NCI-H2081 (cell line): ENCODE measurements at regions not wholly inside any gene's neighbourhood (a gene's known extent, or its start where the extent isn't known, plus 50 kb on each side); places are given as distances from the start of the nearest gene placed in this dataset.

ENCODE experiments used
- DNase-seq, 2 experiments: peaks; one replicate each; lab custom pipeline; 2025; lab: John Stamatoyannopoulos, UW

GRCh38 chr4:55175779-55176231 lies 50.4 kb upstream of the KDR start:
- DNase-seq, result no peak

GRCh38 chr4:55176497-55176896 lies 51.1 kb upstream of the KDR start:
- no peak for DNase-seq

- DNase-seq, result no peak
These were observed 52.1 kb upstream of the KDR start for GRCh38 chr4:55177461-55177860.

DNA sequence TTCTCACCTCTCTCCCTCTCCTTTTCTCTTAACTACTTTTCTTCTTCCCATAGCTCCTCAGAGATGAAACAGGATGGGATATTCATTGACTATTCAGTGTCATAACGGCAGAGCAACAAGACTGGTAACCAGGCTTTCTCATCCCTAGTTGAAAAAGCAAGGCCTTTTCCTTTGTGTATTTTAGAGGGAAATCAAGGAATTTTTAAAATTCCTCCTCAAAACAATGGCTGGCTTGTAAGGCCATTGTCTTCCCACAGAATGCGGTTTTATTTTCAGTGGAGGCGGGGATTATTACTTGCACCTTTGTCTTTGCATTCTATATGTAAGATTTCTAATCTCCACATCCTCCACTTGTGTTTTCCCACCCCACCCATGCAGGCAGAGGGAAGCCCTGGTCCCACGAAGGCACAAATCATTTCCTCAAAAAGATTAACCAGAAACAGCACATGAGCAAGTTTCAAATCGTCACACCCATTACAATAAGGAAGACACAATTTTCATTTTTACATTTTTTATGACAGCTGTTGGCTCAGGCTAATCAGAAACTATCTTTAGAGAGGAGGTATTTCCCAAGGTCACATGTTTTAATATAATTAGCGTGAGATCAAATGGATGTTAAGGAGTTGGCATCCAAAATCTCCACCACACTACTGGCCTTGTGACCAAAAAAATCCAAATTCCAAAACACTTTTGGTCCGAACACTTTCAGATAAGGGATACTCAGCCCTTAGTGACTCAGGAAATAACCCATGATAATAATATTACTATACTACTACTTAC lies 53.0 kb upstream of the KDR start:
- DNase-seq, result no peak

DNA sequence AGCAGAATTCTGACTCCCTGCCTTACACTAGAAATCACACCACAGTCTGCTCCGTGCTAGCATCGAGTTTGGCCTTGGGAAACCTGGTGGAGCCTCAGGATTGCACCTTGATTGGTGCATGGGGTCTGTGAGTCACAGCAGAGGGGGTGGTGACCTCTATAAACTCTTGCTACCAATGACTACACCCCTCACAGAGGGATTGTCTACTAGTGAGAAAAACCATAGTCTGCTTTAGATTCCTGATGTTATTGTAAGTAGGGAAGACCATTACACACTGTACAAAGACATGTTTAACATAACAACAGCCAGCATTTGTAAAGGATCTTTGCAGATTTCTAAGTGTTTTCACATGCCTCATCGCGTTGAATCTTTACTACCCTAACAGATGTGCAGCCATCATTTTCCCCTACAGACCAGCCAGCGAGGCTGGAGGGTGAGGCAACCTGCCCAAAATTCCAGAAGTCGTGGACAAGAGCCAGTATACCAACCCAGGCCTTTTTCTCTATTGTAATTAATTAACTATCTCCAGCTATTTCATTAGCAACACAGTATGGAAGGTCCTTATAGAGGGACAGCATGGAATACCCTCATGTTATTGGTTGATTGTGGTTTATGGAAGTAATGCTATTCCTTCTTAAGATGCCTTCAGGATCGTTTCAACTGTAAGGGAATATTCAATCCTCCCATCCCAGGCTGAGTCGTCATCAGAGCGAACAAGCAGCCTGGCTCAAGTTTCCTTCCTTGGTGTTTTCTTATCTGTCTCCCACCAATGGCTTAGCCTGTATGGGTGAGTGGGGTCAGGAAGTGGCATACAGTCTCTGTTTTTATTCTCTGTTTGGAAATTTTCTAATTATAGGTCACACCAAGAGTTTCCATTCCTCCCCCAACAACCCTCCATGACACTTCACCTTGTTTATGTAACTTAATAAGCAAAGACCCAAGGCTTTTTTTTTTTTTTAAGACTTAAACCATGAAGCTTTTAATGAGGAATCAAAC lies 55.9 kb upstream of the KDR start:
- DNase-seq, result no peak

DNA sequence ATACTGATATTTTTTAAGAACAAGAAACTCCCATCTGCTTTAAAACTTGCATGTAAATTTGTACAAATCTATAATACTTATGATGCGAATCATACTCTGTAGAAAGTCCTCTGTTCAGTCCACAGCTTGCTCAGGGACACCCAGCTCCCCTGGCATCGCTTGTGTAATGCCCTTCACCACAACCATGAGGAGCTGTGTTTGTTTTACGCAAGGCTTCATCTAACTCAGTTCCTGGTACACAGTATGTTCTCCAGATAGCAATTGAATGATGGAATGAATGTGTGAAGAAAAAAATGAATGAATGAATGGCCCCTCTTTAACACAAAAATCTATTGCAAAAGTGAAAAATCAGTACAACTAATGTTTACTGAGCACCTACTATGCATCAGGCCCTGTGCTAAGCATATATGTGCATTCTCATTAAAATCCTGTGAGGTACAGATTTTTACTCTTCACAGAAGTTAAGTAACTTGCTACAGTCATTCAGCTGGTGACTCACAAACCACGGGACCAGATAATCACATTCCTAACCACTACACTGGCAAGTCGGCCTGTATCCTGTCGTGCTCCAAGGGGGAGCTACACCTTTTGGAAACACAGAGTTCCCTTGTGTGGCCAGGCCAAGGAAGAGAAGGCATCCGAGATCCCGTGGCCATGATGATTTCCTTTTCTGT lies 58.7 kb upstream of the KDR start:
- no peak for DNase-seq

DNA sequence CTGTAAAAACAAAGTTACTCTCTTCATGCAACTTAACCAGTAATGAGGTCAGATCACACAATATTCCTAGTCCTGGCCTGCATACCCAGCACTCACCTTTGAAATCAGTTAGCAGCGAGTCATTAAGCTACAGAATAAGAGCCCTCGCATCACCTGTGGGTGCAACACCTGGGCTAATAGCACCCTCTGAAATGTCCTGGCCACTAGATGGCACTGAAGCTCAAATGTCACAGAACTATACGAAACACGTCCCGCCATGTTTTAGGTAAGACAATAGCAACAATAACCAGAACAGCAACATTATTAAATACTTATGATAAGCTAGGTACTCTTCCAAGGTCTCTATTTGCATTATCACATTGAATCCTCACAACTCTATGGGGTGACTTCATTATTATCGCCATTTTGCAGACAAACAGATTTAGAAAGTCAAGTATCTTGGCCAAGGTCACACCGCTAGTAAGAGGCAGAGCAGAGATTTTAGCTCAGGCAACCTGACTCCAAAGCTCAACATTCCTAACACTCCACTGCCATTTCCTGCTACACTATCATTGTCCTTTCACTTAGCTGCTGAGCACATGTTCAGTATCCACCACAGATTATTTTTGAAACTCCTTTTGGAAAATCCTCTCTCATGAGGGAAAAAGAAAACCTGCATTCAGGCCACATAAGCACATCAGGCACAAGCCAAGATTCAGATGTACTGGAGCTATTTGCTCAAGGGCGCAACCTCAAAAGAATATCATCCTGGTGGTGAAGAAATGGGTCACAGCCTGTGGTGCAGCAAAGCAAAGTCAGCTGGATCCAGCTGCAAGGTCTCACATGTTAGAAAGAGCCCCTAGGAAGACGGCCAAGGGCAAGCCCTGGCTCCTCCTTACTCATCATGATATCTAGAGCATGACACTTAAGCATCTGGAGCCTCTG lies 59.5 kb upstream of the KDR start:
- DNase-seq, result peak; percentile 18 to 51

DNA sequence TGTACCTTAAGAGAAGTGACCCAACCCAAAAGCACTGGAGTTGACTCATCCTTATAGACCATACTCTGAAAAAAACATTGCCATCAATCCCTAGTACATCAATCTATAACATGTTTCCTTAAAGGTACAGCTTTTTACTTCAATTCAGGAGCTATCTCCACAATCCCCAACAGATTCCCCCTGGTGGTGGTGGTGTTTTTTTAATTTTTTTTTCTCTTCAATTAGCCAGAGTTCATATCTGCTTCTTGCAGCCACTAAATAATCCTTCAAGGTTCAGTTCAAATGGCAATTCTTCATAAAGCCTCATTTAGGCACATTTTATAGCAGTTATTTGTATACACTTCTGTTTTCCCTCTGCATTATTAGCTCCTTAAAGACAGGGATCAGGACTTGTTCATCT lies 60.7 kb upstream of the KDR start:
- DNase-seq, result no peak

DNA sequence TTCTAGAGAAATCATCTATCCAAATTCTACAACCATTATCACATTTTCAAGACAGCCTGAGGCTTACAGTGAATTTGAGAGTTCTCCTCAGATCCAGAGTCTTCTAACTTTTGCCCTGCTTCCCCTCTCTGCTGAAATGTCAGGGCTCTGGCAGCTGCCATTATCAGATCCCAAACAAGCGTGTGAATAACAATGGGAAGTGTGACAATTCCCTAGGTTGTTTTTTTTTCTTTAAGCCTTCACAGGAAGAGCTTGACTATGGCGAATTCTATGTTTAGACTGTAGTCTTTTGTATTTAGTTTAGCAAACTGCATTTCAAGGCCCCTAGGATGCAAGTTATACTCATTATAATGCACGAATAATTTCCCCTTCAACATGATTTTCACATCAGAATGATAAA lies 61.3 kb upstream of the KDR start:
- DNase-seq, result no peak

DNA sequence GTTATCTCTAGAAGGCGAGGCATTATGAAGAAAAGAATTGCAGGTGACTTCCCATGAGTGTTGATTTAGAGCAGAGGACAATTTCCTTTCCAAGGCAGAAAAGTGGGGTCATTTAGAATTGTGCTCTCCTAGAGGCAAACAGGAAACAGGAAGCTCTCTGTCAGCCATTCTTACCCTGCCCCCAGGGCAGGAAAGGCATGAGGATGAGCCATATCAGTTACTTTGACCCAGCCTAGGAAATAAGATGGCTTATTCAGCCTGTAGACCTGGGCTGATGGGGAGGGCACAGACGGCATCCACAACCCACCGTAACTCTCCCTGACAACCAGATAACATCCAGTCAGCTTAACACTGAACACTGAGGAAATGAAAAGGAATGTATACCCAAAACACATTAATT lies 88.8 kb upstream of the KDR start:
- DNase-seq, result peak in 1 of 2 experiments; percentile 29

- no peak for DNase-seq
These were observed 89.7 kb upstream of the KDR start for GRCh38 chr4:55215087-55215486.

GRCh38 chr4:55216863-55217635 lies 91.7 kb upstream of the KDR start:
- peak in 1 of 2 experiments; percentile 5 for DNase-seq

- DNase-seq, result no peak
These were observed 92.6 kb upstream of the KDR start for GRCh38 chr4:55218041-55218440.

GRCh38 chr4:55237839-55238238 lies 108.2 kb upstream of the SRD5A3 start:
- DNase-seq, result no peak

GRCh38 chr4:55238407-55238806 lies 107.6 kb upstream of the SRD5A3 start:
- no peak for DNase-seq

DNA sequence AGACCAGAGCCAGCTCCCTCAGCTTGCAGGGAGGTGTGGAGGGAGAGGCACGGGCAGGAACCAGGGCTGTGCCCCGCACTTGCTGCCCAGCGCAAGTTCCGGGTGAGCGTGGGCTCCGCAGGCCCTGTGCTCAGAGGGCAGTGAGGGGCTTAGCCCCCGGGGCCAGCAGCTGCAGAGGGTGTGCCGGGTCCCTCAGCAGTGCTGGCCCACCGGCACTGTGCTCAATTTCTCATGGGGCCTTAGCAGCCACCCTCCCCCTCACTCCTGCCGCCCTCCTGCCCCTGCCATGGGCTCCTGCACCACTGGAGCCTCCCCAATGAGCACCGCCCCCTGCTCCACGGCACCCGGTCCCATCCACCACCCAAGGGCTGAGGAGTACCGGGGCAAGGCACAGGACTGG lies 104.6 kb upstream of the SRD5A3 start:
- no peak for DNase-seq

- no peak for DNase-seq
These were observed 103.5 kb upstream of the SRD5A3 start for GRCh38 chr4:55242506-55242905.

GRCh38 chr4:55247521-55247920 lies 98.5 kb upstream of the SRD5A3 start:
- no peak for DNase-seq

- DNase-seq, result no peak
These were observed 97.3 kb upstream of the SRD5A3 start for GRCh38 chr4:55248756-55249155.

DNA sequence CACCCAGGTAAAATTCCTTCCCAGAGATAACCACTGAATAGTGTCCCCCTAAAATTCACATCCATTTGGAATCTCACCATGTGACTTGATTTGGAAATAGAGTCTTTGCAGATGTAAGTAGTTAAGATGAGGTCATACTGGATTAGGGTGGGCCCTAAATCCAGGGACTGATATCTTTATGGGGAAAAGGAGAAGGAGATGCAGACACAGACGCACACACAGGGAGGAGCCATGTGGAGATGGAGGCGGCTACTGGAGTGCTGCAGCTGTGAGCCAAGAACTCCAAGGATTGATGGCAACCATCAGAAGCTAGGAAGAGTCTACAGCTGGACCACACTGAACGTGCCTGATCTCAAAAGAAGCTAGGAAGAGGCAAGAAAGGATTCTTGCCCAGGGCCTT lies 96.6 kb upstream of the SRD5A3 start:
- no peak for DNase-seq

DNA sequence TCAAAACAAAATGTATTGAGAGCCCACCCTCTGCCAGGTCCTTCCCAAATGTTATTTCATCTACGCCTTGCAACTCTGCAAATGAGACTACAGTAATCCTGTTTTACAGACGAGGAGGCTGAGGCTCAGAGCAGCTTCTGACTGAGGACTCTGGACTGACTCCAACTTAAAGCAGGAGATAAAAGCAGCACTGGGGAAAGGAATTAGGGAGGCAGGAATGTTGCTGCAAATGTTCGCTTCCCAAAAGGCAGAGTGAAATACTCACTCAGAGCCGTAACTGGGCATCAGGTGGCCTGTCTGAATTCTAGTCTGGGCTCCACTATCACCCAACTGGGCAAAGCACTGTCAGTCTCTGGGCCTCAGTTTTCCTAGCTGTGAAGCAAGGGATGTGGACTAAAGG lies 94.7 kb upstream of the SRD5A3 start:
- DNase-seq, result no peak
